SKM-1 (cell line): ENCODE measurements at regions not wholly inside any gene's neighbourhood (a gene's known extent, or its start where the extent isn't known, plus 50 kb on each side); places are given as distances from the start of the nearest gene placed in this dataset.

Experiments
- DNase-seq: peaks from one replicate; lab custom pipeline; 2025; ENCODE audit not compliant: unreplicated experiment; lab: John Stamatoyannopoulos, UW

DNA sequence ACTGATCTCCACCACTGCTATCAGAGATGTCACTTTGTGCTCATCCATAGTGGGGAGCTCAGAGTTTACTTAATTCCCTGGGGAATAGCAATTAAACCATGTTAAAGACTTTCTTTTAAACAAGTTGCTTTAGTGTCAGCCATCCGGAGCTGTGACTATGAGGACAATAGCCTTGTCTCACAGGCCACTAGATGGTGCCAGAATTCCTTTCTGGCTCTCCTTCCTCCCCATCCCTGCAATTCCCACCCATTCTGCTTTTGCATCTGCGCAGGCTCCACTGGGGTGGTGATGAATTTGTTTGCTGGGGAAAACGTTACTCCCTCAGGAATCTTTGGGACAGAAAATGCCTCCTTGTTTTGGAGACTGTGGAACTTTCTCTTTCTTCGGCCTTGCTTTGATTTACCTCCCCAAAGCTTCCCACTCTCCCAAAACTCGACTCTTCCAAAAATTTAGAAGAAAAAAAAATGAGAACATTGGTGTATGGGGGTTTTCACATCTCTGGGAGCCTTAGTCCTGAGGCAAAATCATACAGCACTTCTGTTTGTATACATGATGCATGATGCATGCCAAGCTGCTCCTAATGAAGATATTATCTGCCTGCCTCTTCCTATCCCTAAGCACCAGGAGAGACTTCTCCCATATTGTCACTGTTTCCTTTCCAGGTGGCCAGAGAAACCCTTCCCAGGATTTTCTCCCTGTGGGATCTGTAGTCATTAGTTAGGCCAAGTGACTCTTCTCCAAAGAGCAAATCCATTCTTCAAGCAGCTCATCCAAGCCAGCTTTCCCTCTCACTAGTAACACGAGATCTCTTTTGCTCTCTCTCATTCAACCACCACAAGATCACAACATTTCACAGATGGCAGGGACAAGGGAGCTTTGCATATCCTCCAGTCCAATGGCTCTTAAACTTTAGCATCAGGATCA is 466.1 kb downstream of the TLR4 start:
- no peak for DNase-seq

DNA sequence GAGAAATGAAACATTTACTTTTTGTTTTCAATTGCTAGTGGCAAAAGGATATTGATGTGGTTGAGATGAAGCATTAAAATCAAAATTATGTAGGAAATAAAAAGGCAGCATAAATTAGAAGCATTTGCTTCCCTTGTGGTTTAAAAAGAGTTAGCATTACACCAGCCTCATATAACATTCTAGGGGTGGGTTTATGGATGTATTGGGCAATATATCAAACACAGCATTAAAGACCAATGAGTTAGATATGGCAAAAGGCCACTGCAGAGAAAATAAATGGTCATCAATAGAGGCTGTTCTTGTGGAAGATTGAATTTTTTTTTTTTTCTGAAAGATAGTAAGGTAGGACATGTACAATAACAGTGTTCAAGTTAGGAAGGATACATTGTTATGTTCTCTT is 473.0 kb downstream of the TLR4 start:
- no peak for DNase-seq

DNA sequence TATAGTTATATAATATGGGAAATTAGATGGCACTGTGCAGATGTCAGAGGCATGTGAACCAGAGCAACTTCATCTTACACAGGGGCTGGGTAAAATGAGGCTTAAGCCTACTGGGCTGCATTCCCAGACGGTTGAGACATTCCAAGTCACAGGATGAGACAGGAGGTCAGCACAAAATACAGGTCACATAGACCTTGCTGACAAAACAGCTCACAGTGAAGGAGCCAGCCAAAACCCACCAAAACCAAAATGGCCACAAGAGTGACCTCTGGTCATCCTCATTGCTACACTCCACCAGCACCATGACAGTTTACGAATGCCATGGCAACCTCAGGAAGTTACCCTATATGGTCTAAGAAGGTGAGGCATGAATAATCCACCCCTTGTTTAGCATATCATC is 479.4 kb downstream of the TLR4 start:
- no peak for DNase-seq

DNA sequence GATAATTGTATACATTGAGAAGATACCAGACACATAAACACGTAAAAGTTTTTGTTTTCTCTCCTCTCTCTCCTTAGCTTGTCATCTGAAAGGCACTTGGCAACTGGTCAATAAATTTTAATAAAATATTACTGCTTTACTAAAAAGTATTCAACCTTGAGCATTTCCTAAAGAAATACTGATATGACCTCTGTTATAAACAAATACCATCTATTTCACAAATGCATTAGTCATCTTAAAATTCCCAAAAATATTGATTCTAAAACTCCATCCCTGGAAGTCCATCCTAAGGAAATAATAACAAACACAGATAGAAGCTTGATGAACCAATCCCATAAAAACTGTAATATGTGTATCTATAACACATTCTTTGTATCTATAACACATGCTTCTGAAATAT is 483.2 kb downstream of the TLR4 start:
- DNase-seq: no peak

DNA sequence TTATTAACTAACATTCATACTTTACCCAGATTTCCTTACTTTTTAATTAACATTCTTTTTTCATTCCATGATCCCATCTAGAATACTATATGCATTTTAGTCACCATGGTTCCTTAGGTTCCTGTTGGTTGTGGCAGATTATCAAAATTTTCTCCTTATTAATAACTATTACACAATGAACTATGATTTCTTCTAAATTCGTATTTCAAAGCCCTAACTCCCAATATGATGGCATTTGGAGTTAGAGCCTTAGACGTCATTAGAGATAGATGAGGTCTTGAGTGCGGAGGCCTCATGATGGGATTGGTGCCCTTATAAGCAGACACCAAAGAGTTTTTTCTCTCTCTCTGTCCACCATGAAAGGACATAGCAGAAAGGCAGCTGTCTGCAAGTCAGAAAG is 485.4 kb downstream of the TLR4 start:
- DNase-seq: no peak

DNA sequence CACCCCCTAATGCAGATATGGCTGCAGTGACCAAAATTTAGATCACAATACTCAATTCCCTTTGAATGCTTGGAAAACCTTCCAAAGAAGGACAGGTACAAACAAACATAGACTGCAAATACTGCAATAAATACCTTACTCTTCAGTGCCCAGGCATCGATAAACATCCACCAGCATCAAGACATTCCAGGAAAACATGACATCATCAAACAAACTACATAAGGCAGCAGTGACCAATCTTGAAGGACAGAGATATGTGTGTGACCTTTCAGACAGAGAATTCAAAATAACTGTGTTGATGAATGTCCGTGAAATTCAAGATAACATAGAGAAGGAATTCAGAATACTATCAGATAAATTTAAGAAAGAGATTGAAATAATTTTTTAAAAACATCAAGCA is 488.6 kb downstream of the TLR4 start:
- DNase-seq: no peak

DNA sequence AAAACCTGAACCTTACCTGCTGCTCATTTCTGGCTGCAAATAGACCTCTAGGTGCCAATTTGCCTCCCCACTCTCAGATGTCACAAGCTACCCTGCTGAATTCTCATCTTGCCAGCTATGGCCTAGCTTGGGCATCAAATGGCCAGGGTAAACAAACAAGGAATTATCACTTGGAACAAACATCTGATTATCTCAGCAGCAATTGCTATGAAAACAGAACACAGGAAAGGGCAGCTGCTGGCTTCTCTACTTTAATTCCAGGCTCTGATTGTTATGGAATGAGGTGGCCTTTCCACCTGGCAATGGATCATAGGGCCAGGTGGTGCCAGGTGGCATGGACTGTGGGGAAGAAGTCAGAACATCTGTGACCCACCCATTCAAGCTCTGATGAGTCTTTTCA is 505.1 kb downstream of the TLR4 start:
- DNase-seq: no peak

DNA sequence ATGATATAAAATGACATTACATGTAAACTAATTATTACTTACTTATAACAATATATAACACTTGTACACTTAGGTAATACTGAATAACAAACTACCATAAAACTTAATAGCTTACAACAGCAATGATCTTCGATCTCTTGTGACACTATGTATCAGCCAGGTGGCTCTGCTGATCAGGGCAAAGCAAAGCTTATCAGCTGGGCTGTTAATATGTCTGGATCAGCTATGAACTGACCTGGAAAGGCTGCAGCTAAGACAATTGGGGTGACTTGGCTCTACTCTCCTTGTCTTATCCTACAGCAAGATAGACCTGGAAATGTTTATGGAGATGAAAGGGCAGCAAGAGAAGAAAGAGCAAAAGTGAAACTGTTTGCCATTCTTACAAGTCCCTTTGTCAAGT is 511.3 kb downstream of the TLR4 start:
- DNase-seq: no peak

DNA sequence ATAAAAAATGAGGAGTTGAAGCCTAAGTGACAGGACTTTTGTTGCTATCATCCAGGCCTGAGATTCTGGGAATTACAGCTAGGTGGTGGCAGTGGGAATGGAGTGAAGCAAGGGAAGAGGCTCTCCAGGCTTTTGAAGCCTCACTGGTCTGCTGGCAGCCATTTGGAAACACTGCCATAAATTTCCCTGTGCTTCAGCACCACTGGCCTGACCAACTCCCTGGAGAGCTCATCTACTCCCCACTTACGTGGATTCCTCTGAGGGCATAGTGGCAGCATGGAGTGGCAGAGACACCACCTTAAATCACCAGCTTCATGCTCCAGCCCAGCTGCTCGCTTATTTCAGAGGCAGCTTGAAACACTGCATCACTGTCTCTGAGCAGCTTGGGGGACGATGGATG is 518.2 kb downstream of the TLR4 start:
- DNase-seq: no peak

DNA sequence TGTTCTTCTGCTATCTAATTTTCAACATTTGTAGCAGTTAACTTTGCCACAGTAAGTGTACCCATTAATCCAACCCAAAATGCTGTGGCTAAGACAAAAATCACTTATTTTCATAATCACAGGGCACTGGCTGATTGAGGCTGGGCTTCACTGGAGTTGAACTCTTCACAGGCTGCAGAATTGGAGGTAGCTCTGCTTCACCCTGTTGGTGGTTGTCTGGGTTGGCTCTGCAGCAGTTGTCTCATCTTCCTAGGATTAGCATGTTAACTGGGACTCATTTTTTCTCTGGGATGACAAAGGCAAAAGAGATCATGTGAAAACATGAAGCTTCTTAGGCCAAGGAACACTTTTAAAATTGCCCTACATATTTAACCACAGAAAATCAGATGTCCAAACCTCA is 518.9 kb downstream of the TLR4 start:
- no peak for DNase-seq

DNA sequence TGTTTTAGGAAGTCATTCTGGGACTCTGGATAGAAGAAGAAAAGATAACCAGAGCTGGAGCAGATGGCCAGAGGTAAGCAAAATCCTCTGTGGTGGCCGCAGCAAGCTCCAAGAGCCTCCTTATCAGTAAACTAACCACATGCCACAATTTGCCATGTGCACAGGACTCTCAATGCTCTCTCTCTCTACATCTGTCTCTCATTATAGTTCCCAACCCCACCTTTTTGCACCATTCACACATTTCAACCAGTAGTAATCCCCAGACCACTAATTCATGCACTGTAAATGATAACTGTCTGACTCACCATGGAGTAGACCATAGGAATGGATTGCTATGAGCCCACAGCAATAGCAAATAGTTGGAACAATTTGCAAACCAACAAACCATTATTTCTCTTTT is 526.1 kb downstream of the TLR4 start:
- DNase-seq: no peak

DNA sequence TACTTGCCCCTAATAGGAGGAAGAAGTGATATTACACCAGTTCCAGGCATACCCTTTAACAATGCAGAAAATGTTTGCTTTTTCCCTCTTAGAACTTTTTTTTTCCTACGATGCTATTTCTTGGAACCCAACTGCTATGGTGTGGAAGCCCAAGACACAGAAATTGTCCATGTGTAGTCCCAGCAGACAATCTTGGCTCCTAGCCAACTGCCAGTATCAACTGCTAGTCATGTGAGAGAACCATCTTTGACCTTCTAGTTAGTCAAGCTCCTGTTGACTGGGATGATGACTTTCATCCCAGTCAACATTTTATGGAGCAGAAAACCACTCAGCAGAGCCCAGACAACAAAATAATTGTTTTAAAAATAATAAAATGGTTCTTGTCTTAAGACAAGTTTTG is 532.4 kb downstream of the TLR4 start:
- no peak for DNase-seq

DNA sequence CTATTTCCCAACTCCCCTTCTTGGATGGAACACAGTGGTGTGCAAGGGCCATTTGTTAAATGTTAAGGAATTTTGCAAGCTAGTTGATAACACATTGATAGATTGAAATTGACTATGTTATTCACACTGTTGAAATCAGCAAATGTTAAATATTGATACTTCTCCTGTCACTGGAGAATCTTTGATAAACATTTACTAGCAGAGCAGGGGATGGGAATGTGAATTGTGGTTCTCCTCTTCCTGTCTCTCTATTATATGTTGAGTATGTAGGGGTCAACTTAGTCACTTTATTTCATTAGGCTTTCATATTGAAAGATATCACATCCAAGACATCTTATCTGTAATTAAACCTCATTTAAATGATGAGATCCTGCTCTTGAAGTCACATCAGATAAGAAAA is 533.9 kb downstream of the TLR4 start:
- DNase-seq: no peak

DNA sequence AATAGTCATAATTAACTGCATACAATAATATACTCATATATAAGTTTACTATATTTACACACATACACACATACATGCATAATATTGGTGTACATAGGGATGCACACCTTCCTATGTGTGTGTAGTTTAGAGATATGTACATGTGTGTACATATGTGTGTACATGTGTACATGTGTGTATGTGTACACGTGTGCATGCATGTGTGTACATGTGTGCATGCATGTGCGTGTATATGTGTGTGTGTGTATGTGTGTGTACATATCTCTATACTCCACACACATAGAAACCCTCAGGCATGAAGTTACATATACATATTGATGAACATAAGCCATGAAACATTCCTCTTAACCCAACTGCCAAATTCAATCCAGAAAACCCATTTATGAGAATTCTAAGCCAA is 547.8 kb downstream of the TLR4 start:
- no peak for DNase-seq

DNA sequence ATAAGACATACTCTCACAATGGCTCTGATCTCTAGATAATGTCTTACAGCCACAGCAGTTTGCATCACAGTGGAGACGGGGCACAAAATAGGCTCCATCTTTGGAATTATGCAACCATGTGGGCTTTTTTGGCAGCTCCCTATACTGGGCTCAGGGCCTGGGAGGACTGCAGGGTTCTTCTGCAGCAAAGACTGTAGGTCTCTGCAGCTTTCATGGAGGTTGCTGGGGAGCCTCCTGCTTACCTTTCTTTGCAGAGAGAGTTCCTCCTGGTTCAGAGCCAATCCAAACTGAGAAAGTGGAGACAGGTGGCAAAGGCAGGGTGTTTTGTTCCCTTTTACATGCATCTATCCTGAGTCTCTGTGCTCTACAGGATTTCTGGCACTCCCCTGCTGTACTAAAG is 558.0 kb downstream of the TLR4 start:
- no peak for DNase-seq

DNA sequence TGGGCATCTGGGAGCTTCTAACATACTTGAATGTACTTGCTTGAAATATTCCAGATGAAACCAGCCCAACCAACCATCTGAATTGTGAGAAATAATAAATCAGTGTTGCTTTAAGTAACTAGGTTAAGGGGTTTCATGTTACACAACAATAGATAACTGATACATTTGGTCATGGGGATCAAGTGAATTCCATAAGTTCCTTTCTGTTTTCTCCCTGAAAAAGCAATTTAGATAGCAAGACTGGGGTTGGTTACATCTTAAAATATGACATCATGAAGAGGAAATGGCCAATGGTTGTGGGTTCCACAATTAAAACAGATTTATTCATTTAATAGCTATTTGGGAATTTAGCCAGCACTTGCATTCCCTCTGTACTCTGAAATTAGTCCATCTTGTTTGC is 559.7 kb downstream of the TLR4 start:
- DNase-seq: no peak

DNA sequence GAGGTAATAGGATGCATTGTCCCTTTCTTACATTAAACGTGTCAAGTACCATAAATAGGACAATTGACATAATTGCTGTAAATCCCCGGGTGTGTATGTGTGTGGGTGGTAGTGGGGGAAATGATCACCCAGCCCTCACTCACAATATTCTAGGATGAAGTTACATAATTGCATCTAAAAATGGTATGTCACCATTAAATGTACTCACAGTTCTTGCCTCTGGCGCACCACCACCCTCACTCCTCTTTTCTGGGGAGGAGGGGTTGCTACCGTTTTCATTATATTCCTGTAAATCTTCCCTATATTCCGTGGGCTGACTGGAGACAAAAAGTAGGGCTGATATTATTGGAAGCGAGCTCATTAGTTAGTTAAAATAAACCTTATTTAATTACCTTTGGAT is 563.8 kb downstream of the TLR4 start:
- no peak for DNase-seq

DNA sequence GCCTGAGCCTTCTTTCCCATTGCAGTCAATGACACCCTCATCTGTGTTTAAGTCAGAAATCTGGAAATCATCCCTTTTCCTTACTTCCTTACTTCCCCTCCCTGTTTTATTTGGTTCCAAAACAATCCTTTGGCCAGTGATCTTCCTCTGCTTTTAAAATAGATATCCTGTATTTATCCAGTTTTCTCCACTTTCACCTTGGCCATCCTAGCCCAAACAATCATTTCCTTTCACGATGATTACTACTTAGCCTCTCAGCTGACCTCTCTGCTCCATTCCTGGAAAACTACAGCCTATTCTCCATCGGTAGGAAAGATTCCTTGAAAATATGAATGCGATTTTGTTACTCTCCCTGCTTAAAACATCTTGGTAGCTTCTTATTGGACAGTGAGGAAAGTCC is 565.4 kb downstream of the TLR4 start:
- no peak for DNase-seq

DNA sequence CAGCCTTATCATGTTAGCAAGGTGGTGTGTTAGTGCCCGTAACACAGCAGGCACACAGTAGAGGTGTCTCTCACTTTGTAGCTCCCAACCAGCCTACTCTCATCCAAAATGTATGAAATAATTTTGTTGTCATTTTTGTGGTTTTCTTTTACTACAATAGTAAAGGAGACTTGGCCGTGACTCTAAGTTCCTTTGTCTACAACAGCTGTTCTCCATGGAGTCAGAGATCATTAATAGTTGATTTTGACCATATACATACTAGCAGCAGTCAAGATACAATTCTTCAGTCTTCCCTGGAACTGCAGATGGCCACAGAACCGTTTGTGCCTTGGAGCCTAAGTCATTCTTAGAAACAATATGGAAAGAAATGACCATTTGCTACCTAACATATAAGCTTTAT is 567.1 kb downstream of the TLR4 start:
- DNase-seq: no peak

DNA sequence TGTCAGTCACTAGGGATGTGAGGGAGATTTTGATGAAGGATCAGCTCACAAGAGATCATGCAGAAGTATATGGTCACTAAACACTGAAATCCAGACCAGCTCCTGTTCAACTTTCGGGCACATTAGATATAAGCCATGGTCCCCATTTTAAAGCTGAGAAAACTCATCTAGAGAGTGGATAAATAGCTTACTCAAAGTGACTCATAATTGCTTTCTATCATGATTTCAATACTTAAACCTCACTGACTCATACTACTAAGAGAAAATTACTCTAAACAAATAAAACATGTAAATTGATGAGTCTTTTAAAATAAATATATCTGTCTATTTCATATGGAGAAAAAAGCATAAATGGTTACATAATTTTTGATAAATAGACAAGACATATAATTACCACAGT is 567.7 kb downstream of the TLR4 start:
- DNase-seq: no peak

DNA sequence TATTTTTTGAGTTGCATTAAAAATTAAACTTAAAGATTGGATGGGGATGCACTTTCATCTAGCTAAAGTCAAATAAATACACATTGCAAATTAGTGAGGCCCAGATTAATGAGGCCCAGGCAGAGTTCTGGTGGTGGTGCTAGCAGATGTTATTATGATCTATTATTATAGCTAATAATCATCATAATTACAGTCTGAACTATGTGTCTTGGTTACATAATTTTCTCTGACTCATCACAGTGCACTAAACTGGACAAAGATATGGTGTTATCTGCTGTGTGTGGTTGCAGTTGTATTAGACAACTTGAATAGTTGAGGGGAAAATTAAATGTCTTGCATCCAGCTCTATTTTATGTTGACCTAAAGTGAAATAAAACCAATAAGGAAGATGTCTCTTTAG is 568.8 kb downstream of the TLR4 start:
- no peak for DNase-seq

DNA sequence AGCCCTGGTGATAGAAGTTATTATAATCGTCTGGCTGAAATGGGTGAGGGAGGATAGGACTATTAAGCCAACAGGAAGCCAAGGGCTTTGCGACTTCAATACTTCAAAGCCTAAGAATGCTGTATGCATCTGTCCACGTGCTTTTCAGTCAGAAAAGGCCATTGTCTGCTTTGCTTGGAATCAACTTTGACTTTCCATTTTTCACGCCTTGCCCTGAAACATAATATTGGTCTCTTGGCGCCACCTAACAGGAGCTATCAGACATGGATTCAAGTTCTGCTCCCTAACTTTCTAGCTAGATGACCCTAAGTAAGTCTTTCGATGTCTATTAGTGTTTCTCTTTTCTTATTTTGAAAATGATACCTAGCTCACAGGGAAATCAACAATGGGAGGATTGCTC is 572.6 kb downstream of the TLR4 start:
- DNase-seq: no peak

DNA sequence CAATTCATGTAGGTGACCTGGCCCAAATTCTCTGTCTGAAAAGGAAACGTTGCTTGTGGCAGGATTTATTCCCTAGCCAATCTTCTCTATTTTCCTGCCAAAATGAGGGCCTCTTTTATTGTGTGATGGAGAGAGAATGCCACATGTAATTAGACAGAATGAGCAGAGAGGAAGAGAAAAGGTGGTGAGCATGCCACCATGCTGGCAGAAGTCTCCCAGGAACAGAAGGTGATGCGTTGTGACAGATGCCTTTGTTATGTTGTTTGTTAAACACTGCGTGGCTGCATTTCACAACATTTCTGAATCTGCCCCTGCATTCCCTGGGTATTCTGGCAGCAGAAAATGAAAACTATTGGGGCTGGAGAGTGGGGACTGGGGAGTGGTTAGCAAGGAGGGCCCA is 577.6 kb downstream of the TLR4 start:
- DNase-seq: no peak
